ENCODE measurements at regions not wholly inside any gene's neighbourhood (a gene's known extent, or its start where the extent isn't known, plus 50 kb on each side); places are given as distances from the start of the nearest gene placed in this dataset.

DNA sequence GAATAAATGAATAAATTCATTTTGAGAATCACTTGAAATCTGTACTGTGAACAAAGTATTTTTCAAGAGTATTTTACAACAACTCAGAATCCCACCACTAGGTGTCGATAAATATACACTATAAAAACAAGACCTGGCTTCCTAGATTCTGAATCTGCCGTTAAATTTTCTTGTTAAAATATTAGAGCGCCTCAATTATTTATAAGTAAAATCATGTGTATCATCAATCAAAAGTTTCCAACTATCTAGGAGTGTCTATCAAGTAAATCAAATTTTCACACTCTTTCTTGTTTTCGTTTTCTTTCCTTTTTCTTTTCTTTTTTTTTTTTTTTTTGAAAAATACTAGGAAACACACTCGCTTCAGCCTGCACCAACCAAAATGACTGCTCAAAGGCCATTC, 179.2 kb upstream of the DCN start:
- Mint-ChIP-seq H3K27me3 (ENCODE audit: low read depth, unreplicated experiment) (no peaks in the 10 kb centered on the region), H3K4me3 (ENCODE audit: unreplicated experiment) (no peak overlapping the region), H3K27ac (ENCODE audit: unreplicated experiment) (no peak overlapping the region), H3K9me3 (ENCODE audit: unreplicated experiment) (no peaks in the 10 kb centered on the region), H3K36me3 (ENCODE audit: low read depth, unreplicated experiment) (no peaks in the 10 kb centered on the region), H3K4me1 (ENCODE audit: low read depth, unreplicated experiment) (peaks cover 5% of the 10 kb centered on the region)
- Histone ChIP-seq H3K9ac (ENCODE audit: low read length) (no peak overlapping the region), H3K4me2 (ENCODE audit: low read length) (no peak overlapping the region), H3K9me3 (ENCODE audit: insufficient read depth, low read depth, low read length) (no peaks in the 10 kb centered on the region), H4K20me1 (ENCODE audit: insufficient read depth, low read length) (no peaks in the 10 kb centered on the region), H3K4me3 (ENCODE audit: insufficient read depth, low read depth, low read length) (no peak overlapping the region), H2AFZ (ENCODE audit: low read depth, low read length) (no peak overlapping the region), H3K27ac (ENCODE audit: low read depth, low read length) (no peak overlapping the region), H3K27me3 (ENCODE audit: insufficient read depth, low read length) (peaks cover 3% of the 10 kb centered on the region), H3K4me1 (ENCODE audit: insufficient read depth, low read length) (no peaks in the 10 kb centered on the region), H3K36me3 (ENCODE audit: insufficient read depth, low read length) (no peaks in the 10 kb centered on the region), H3K79me2 (ENCODE audit: insufficient read depth, low read length) (no peaks in the 10 kb centered on the region)
- DNase-seq (ENCODE audit: low read depth) (no peak), FAIRE-seq (peak; percentile 20)
- TF ChIP-seq, protein P1, sequence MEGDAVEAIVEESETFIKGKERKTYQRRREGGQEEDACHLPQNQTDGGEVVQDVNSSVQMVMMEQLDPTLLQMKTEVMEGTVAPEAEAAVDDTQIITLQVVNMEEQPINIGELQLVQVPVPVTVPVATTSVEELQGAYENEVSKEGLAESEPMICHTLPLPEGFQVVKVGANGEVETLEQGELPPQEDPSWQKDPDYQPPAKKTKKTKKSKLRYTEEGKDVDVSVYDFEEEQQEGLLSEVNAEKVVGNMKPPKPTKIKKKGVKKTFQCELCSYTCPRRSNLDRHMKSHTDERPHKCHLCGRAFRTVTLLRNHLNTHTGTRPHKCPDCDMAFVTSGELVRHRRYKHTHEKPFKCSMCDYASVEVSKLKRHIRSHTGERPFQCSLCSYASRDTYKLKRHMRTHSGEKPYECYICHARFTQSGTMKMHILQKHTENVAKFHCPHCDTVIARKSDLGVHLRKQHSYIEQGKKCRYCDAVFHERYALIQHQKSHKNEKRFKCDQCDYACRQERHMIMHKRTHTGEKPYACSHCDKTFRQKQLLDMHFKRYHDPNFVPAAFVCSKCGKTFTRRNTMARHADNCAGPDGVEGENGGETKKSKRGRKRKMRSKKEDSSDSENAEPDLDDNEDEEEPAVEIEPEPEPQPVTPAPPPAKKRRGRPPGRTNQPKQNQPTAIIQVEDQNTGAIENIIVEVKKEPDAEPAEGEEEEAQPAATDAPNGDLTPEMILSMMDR (IDR thresholded peaks at IDR 0.05; ENCODE audit: insufficient read depth, low read depth, low read length), result peak; percentile 54
- TF ChIP-seq EZH2 (IDR thresholded peaks at IDR 0.05; ENCODE audit: insufficient read depth, low read length), result no peak

- H2AFZ ChIP-seq (ENCODE audit: low read depth, low read length), result no peak overlapping the region
- no peaks in the 10 kb centered on the region for H4K20me1 ChIP-seq (ENCODE audit: insufficient read depth, low read length)
- TF ChIP-seq, protein P1 (IDR thresholded peaks at IDR 0.05; ENCODE audit: insufficient read depth, low read depth, low read length), result no peak
- TF ChIP-seq EZH2 (IDR thresholded peaks at IDR 0.05; ENCODE audit: insufficient read depth, low read length), result no peak
- peaks cover 3% of the 10 kb centered on the region for H3K27me3 ChIP-seq (ENCODE audit: insufficient read depth, low read length)
- no peak for DNase-seq (ENCODE audit: low read depth)
- no peak overlapping the region for H3K4me2 ChIP-seq (ENCODE audit: low read length)
- FAIRE-seq, result no peak
- no peaks in the 10 kb centered on the region for H3K36me3 Mint-ChIP-seq (ENCODE audit: low read depth, unreplicated experiment)
- no peak overlapping the region for H3K4me3 Mint-ChIP-seq (ENCODE audit: unreplicated experiment)
- H3K9ac ChIP-seq (ENCODE audit: low read length), result no peak overlapping the region
- H3K9me3 ChIP-seq (ENCODE audit: insufficient read depth, low read depth, low read length), result no peaks in the 10 kb centered on the region
- H3K4me1 Mint-ChIP-seq (ENCODE audit: low read depth, unreplicated experiment), result peaks cover 8% of the 10 kb centered on the region
- no peak overlapping the region for H3K27ac ChIP-seq (ENCODE audit: low read depth, low read length)
- no peak overlapping the region for H3K27ac Mint-ChIP-seq (ENCODE audit: unreplicated experiment)
- no peaks in the 10 kb centered on the region for H3K27me3 Mint-ChIP-seq (ENCODE audit: low read depth, unreplicated experiment)
- H3K79me2 ChIP-seq (ENCODE audit: insufficient read depth, low read length), result no peaks in the 10 kb centered on the region
- H3K9me3 Mint-ChIP-seq (ENCODE audit: unreplicated experiment), result no peaks in the 10 kb centered on the region
- no peaks in the 10 kb centered on the region for H3K36me3 ChIP-seq (ENCODE audit: insufficient read depth, low read length)
- H3K4me3 ChIP-seq (ENCODE audit: insufficient read depth, low read depth, low read length), result no peak overlapping the region
- no peaks in the 10 kb centered on the region for H3K4me1 ChIP-seq (ENCODE audit: insufficient read depth, low read length)
Measured at GRCh38 chr12:91357381-91357780, 174.8 kb upstream of the DCN start.

DNA sequence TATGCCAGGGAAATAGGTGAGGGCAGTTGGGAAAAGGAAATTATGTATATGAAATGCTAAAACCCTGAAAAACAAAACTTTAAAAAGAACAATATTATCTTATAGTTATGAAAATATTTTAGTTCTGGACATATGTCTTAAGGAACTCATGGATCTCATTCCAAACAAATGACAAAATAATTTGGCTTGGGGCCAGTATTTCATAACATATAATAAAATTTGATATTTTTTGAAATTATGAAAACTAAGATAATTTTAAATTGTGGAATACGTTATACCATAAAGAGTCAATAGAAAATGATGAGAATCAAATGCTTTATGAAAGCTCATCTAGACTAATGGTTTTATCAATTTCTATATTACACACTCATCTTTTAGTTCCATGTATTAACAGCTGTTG, 173.8 kb upstream of the DCN start:
- no peak for TF ChIP-seq EZH2 (IDR thresholded peaks at IDR 0.05; ENCODE audit: insufficient read depth, low read length)
- TF ChIP-seq, protein P1 (IDR thresholded peaks at IDR 0.05; ENCODE audit: insufficient read depth, low read depth, low read length), result no peak
- DNase-seq (ENCODE audit: low read depth), result no peak
- FAIRE-seq, result no peak
- no peak overlapping the region for H3K9ac ChIP-seq (ENCODE audit: low read length)
- H3K27me3 ChIP-seq (ENCODE audit: insufficient read depth, low read length), result peaks cover 3% of the 10 kb centered on the region
- H3K27ac Mint-ChIP-seq (ENCODE audit: unreplicated experiment), result no peak overlapping the region
- peaks cover 8% of the 10 kb centered on the region for H3K4me1 Mint-ChIP-seq (ENCODE audit: low read depth, unreplicated experiment)
- no peak overlapping the region for H3K4me3 ChIP-seq (ENCODE audit: insufficient read depth, low read depth, low read length)
- no peaks in the 10 kb centered on the region for H3K36me3 Mint-ChIP-seq (ENCODE audit: low read depth, unreplicated experiment)
- no peaks in the 10 kb centered on the region for H3K9me3 Mint-ChIP-seq (ENCODE audit: unreplicated experiment)
- no peaks in the 10 kb centered on the region for H3K9me3 ChIP-seq (ENCODE audit: insufficient read depth, low read depth, low read length)
- no peak overlapping the region for H3K4me3 Mint-ChIP-seq (ENCODE audit: unreplicated experiment)
- no peak overlapping the region for H3K4me2 ChIP-seq (ENCODE audit: low read length)
- no peaks in the 10 kb centered on the region for H3K36me3 ChIP-seq (ENCODE audit: insufficient read depth, low read length)
- H4K20me1 ChIP-seq (ENCODE audit: insufficient read depth, low read length), result no peaks in the 10 kb centered on the region
- no peaks in the 10 kb centered on the region for H3K27me3 Mint-ChIP-seq (ENCODE audit: low read depth, unreplicated experiment)
- H3K79me2 ChIP-seq (ENCODE audit: insufficient read depth, low read length), result no peaks in the 10 kb centered on the region
- H2AFZ ChIP-seq (ENCODE audit: low read depth, low read length), result no peak overlapping the region
- H3K4me1 ChIP-seq (ENCODE audit: insufficient read depth, low read length), result no peaks in the 10 kb centered on the region
- H3K27ac ChIP-seq (ENCODE audit: low read depth, low read length), result no peak overlapping the region
